ENCODE measurements at regions not wholly inside any gene's neighbourhood (a gene's known extent, or its start where the extent isn't known, plus 50 kb on each side); places are given as distances from the start of the nearest gene placed in this dataset.

- Histone ChIP-seq H3K27ac (ENCODE audit: low read length) (no peak overlapping the region), H3K36me3 (ENCODE audit: control insufficient read depth, insufficient read depth, low read length) (no peaks in the 10 kb centered on the region), H3K27me3 (ENCODE audit: control insufficient read depth, insufficient read depth, low read length) (no peaks in the 10 kb centered on the region), H3K9me3 (ENCODE audit: control insufficient read depth, insufficient read depth, low read depth, low read length) (no peaks in the 10 kb centered on the region), H3K4me1 (ENCODE audit: control insufficient read depth, insufficient read depth, low read length) (no peaks in the 10 kb centered on the region), H3K4me3 (ENCODE audit: low read depth in 2 of 2, low read length in 2 of 2) (no peak overlapping the region)
- in situ Hi-C loops (cut with HindIII; ENCODE audit: low pct_unique_long_range_greater_than_20kb, low sequenced_read_pairs), result loop anchor here (10.0 kb wide), 1 partner anchor 591 kb away; no protein-coding TSS in a partner anchor
- DNase-seq (ENCODE audit: low read depth, low spot score) (no peak), ATAC-seq (no peak)
- ChIA-PET CTCF (no interaction called here), POLR2A (no interaction called here)
- TF ChIP-seq SIN3A (IDR thresholded peaks at IDR 0.05; ENCODE audit: borderline replicate concordance, insufficient read depth, low read depth, low read length) (no peak), TCF7L2 (IDR thresholded peaks at IDR 0.05; ENCODE audit: low read depth, low read length) (no peak)
- TF ChIP-seq, protein P1, sequence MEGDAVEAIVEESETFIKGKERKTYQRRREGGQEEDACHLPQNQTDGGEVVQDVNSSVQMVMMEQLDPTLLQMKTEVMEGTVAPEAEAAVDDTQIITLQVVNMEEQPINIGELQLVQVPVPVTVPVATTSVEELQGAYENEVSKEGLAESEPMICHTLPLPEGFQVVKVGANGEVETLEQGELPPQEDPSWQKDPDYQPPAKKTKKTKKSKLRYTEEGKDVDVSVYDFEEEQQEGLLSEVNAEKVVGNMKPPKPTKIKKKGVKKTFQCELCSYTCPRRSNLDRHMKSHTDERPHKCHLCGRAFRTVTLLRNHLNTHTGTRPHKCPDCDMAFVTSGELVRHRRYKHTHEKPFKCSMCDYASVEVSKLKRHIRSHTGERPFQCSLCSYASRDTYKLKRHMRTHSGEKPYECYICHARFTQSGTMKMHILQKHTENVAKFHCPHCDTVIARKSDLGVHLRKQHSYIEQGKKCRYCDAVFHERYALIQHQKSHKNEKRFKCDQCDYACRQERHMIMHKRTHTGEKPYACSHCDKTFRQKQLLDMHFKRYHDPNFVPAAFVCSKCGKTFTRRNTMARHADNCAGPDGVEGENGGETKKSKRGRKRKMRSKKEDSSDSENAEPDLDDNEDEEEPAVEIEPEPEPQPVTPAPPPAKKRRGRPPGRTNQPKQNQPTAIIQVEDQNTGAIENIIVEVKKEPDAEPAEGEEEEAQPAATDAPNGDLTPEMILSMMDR (IDR thresholded peaks at IDR 0.05), result no peak
- intact Hi-C loops (cut with micrococcal nuclease; ENCODE audit: unreplicated experiment), result no loop called here
- BruUV-seq (replicated peaks), result no TSS peak
Observed at GRCh38 chr15:46296002-46296401, 661.2 kb downstream of the SQOR start.

GRCh38 chr15:46296797-46297196, 662.0 kb downstream of the SQOR start:
- intact Hi-C loops (cut with micrococcal nuclease; ENCODE audit: unreplicated experiment), result no loop called here
- H3K4me3 ChIP-seq (ENCODE audit: low read depth in 2 of 2, low read length in 2 of 2), result no peak overlapping the region
- CTCF ChIA-PET, result no interaction called here
- no peaks in the 10 kb centered on the region for H3K36me3 ChIP-seq (ENCODE audit: control insufficient read depth, insufficient read depth, low read length)
- in situ Hi-C loops (cut with HindIII; ENCODE audit: low pct_unique_long_range_greater_than_20kb, low sequenced_read_pairs), result loop anchor here (10.0 kb wide), 1 partner anchor 592 kb away; no protein-coding TSS in a partner anchor
- POLR2A ChIA-PET, result no interaction called here
- H3K27ac ChIP-seq (ENCODE audit: low read length), result no peak overlapping the region
- no peaks in the 10 kb centered on the region for H3K27me3 ChIP-seq (ENCODE audit: control insufficient read depth, insufficient read depth, low read length)
- H3K9me3 ChIP-seq (ENCODE audit: control insufficient read depth, insufficient read depth, low read depth, low read length), result no peaks in the 10 kb centered on the region
- no peaks in the 10 kb centered on the region for H3K4me1 ChIP-seq (ENCODE audit: control insufficient read depth, insufficient read depth, low read length)
- no TSS peak for BruUV-seq (replicated peaks)
- no peak for ATAC-seq
- DNase-seq (ENCODE audit: low read depth, low spot score), result no peak
- TF ChIP-seq, protein P1 (IDR thresholded peaks at IDR 0.05), result no peak
- TF ChIP-seq SIN3A (IDR thresholded peaks at IDR 0.05; ENCODE audit: borderline replicate concordance, insufficient read depth, low read depth, low read length) (no peak), REST (IDR thresholded peaks at IDR 0.05; ENCODE audit: insufficient read depth in 1 of 2, low read depth in 2 of 2, low read length in 1 of 2) (no peak), TCF7L2 (IDR thresholded peaks at IDR 0.05; ENCODE audit: low read depth, low read length) (no peak), POLR2AphosphoS5 (IDR thresholded peaks at IDR 0.05; ENCODE audit: low read depth, low read length) (no peak)
